ENCODE measurements at regions not wholly inside any gene's neighbourhood (a gene's known extent, or its start where the extent isn't known, plus 50 kb on each side); places are given as distances from the start of the nearest gene placed in this dataset.
"Not testable (repeated sequence)": the region's sequence is repeated elsewhere in the genome, so short reads cannot be mapped to it uniquely, and the experiment has no call there.

DNA sequence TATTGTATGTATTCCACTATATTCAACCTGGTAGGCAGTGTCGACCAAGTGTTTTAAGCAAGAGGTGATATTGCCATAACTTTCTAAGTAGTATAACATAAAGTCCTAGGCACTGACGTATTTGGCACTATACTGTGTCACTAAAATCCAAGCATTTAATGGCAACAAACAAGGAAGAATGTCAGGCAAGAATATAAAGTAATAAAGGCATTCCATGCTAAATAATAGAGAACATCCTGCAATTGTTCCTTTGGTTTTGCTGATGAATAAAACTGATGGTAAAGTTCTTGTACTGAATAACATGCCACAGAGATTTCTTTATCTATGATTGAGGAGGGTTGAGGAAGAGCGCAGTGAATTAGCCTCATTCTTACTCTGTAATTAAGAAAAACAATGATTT lies 256.9 kb downstream of the HINT1 start:
- Mint-ChIP-seq H3K36me3 (no peaks in the 10 kb centered on the region), H3K4me3 (no peak overlapping the region), H3K9me3 (peaks cover 7 to 18% (median 9%) of the 10 kb centered on the region in 5 donors), H3K27me3 (peaks cover 9 to 30% of the 10 kb centered on the region in 2 donors), H3K27ac (no peak overlapping the region), H3K4me1 (no peaks in the 10 kb centered on the region)
- CTCF ChIA-PET: no interaction called here
- Histone ChIP-seq H3K4me3 (ENCODE audit: low read length) (no peak overlapping the region), H3K9me3 (ENCODE audit: low read length) (no peaks in the 10 kb centered on the region), H3K36me3 (ENCODE audit: insufficient read depth, low read length) (no peaks in the 10 kb centered on the region), H3K4me1 (ENCODE audit: insufficient read depth, low read length) (no peaks in the 10 kb centered on the region), H3K27me3 (ENCODE audit: insufficient read depth, low read length, poor library complexity, severe bottlenecking) (no peaks in the 10 kb centered on the region), H3K27ac (ENCODE audit: low read depth, low read length) (no peak overlapping the region)
- DNase-seq: no peak
- POLR2A ChIA-PET: no interaction called here

GRCh38 chr5:130897537-130898195 lies 267.4 kb downstream of the HINT1 start:
- CTCF ChIA-PET; POLR2A ChIA-PET; H3K4me3 Mint-ChIP-seq; H3K27me3 ChIP-seq (ENCODE audit: insufficient read depth, low read length, poor library complexity, severe bottlenecking); H3K9me3 ChIP-seq (ENCODE audit: low read length); H3K4me1 Mint-ChIP-seq; H3K36me3 ChIP-seq (ENCODE audit: insufficient read depth, low read length); H3K4me3 ChIP-seq (ENCODE audit: low read length); H3K27ac Mint-ChIP-seq; DNase-seq; H3K27ac ChIP-seq (ENCODE audit: low read depth, low read length); H3K4me1 ChIP-seq (ENCODE audit: insufficient read depth, low read length): not testable (repeated sequence)
- Mint-ChIP-seq H3K36me3 (peaks cover 0 to 14% (median 0%) of the 10 kb centered on the region in 3 donors), H3K27me3 (peaks cover 18 to 39% of the 10 kb centered on the region in 2 donors), H3K9me3 (peaks cover 0 to 18% (median 9%) of the 10 kb centered on the region in 5 donors)

DNA sequence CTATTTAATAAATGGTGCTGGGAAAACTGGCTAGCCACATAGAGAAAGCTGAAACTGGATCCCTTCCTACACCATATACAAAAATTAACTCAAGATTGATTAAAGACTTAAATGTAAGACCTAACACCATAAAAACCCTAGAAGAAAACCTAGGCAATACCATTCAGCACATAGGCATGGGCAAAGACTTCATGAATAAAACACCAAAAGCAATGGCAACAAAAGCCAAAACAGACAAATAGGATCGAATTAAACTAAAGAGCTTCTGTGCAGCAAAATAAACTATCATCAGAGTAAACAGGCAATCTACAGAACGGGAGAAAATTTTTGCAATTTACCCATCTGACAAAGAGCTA lies 267.9 kb downstream of the HINT1 start:
- H3K4me3 Mint-ChIP-seq; H3K4me1 Mint-ChIP-seq; H3K27ac Mint-ChIP-seq; H3K27me3 ChIP-seq (ENCODE audit: insufficient read depth, low read length, poor library complexity, severe bottlenecking); H3K4me1 ChIP-seq (ENCODE audit: insufficient read depth, low read length); H3K9me3 ChIP-seq (ENCODE audit: low read length); CTCF ChIA-PET; H3K27ac ChIP-seq (ENCODE audit: low read depth, low read length); DNase-seq; H3K36me3 ChIP-seq (ENCODE audit: insufficient read depth, low read length); POLR2A ChIA-PET; H3K4me3 ChIP-seq (ENCODE audit: low read length): not testable (repeated sequence)
- Mint-ChIP-seq H3K9me3 (peaks cover 0 to 14% (median 9%) of the 10 kb centered on the region in 5 donors), H3K36me3 (peaks cover 0 to 13% (median 0%) of the 10 kb centered on the region in 3 donors), H3K27me3 (peaks cover 21 to 42% of the 10 kb centered on the region in 2 donors)

DNA sequence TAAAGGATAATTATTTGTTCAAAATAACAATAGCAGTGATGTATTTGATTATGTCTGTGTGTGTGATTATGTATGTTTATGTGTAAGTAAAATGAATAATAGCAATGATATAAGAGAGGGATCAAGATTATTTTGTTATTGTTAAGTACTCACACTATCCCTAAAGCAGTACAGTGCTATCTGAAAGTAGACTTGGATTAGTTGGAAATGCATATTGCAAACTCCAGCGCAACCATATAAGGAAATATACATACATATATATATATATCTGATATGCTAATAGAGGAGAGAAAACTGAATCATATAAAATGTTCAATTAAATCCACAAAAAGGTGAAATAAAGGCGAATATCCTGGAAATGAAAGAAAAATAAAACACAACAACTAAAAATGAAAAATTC lies 268.4 kb downstream of the HINT1 start:
- Mint-ChIP-seq H3K36me3 (peaks cover 0 to 9% (median 1%) of the 10 kb centered on the region in 3 donors), H3K4me1 (no peaks in the 10 kb centered on the region), H3K4me3 (no peak overlapping the region), H3K27me3 (peaks cover 21 to 43% of the 10 kb centered on the region in 2 donors), H3K9me3 (peaks cover 0 to 11% (median 9%) of the 10 kb centered on the region in 5 donors), H3K27ac (no peak overlapping the region)
- CTCF ChIA-PET: no interaction called here
- DNase-seq: no peak
- no peaks in the 10 kb centered on the region for H3K36me3 ChIP-seq (ENCODE audit: insufficient read depth, low read length)
- POLR2A ChIA-PET: no interaction called here
- no peaks in the 10 kb centered on the region for H3K9me3 ChIP-seq (ENCODE audit: low read length)
- H3K4me3 ChIP-seq (ENCODE audit: low read length): no peak overlapping the region
- H3K27me3 ChIP-seq (ENCODE audit: insufficient read depth, low read length, poor library complexity, severe bottlenecking): no peaks in the 10 kb centered on the region
- H3K27ac ChIP-seq (ENCODE audit: low read depth, low read length): no peak overlapping the region
- no peaks in the 10 kb centered on the region for H3K4me1 ChIP-seq (ENCODE audit: insufficient read depth, low read length)

DNA sequence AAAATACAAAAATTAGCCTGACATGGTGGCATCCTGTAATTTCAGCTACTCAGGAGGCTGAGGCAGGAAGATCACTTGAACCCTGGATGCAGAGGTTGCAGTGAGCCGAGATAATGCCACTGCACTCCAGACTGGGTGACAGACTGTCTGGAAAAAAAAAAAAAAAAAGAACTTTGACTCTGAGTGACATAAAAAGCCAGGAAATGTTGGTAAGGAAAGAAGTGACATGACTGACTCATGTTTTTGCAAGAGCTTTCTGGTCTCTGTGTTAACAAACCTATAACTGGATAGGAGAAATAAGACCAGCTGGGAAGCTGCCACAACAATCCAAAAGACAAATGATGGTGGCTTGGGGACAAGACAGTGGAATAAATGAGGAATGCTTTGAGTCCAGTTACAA lies 272.1 kb downstream of the HINT1 start:
- no peak overlapping the region for H3K4me3 Mint-ChIP-seq
- no peak overlapping the region for H3K4me3 ChIP-seq (ENCODE audit: low read length)
- H3K27ac ChIP-seq (ENCODE audit: low read depth, low read length): no peak overlapping the region
- peaks cover 0 to 9% (median 1%) of the 10 kb centered on the region in 3 donors for H3K36me3 Mint-ChIP-seq
- POLR2A ChIA-PET: no interaction called here
- DNase-seq: no peak
- H3K9me3 Mint-ChIP-seq: peaks cover 0 to 9% (median 5%) of the 10 kb centered on the region in 5 donors
- no peaks in the 10 kb centered on the region for H3K4me1 Mint-ChIP-seq
- H3K27me3 ChIP-seq (ENCODE audit: insufficient read depth, low read length, poor library complexity, severe bottlenecking): peaks cover 3% of the 10 kb centered on the region
- no peak overlapping the region for H3K27ac Mint-ChIP-seq
- H3K36me3 ChIP-seq (ENCODE audit: insufficient read depth, low read length): no peaks in the 10 kb centered on the region
- H3K9me3 ChIP-seq (ENCODE audit: low read length): no peaks in the 10 kb centered on the region
- H3K27me3 Mint-ChIP-seq: peaks cover 21 to 68% of the 10 kb centered on the region in 2 donors
- H3K4me1 ChIP-seq (ENCODE audit: insufficient read depth, low read length): no peaks in the 10 kb centered on the region
- CTCF ChIA-PET: no interaction called here

GRCh38 chr5:130890610-130891009 lies 274.4 kb downstream of the HINT1 start:
- Histone ChIP-seq H3K4me1 (ENCODE audit: insufficient read depth, low read length) (no peaks in the 10 kb centered on the region), H3K36me3 (ENCODE audit: insufficient read depth, low read length) (no peaks in the 10 kb centered on the region), H3K4me3 (ENCODE audit: low read length) (no peak overlapping the region), H3K27ac (ENCODE audit: low read depth, low read length) (no peak overlapping the region), H3K9me3 (ENCODE audit: low read length) (no peaks in the 10 kb centered on the region), H3K27me3 (ENCODE audit: insufficient read depth, low read length, poor library complexity, severe bottlenecking) (peaks cover 3% of the 10 kb centered on the region)
- Mint-ChIP-seq H3K4me1 (peaks cover 5 to 7% (median 6%) of the 10 kb centered on the region in 3 donors), H3K27me3 (peaks cover 19 to 75% of the 10 kb centered on the region in 2 donors), H3K4me3 (no peak overlapping the region), H3K36me3 (peaks cover 0 to 9% (median 1%) of the 10 kb centered on the region in 3 donors), H3K27ac (no peak overlapping the region), H3K9me3 (peaks cover 0 to 9% (median 4%) of the 10 kb centered on the region in 5 donors)
- DNase-seq: no peak
- POLR2A ChIA-PET: no interaction called here
- CTCF ChIA-PET: interaction anchor here (0.8 kb wide), 1 partner anchor 19 kb away, joined by 3 read pairs; no protein-coding TSS in a partner anchor

- Histone ChIP-seq H3K27me3 (ENCODE audit: insufficient read depth, low read length, poor library complexity, severe bottlenecking) (peaks cover 3% of the 10 kb centered on the region), H3K36me3 (ENCODE audit: insufficient read depth, low read length) (no peaks in the 10 kb centered on the region), H3K4me3 (ENCODE audit: low read length) (no peak overlapping the region), H3K27ac (ENCODE audit: low read depth, low read length) (no peak overlapping the region), H3K9me3 (ENCODE audit: low read length) (no peaks in the 10 kb centered on the region), H3K4me1 (ENCODE audit: insufficient read depth, low read length) (no peaks in the 10 kb centered on the region)
- H3K9me3 Mint-ChIP-seq: no peaks in the 10 kb centered on the region
- POLR2A ChIA-PET: no interaction called here
- peaks cover 5 to 7% (median 6%) of the 10 kb centered on the region in 3 donors for H3K4me1 Mint-ChIP-seq
- no peaks in the 10 kb centered on the region for H3K36me3 Mint-ChIP-seq
- DNase-seq: no peak
- CTCF ChIA-PET: no interaction called here
- peaks cover 3 to 41% of the 10 kb centered on the region in 2 donors for H3K27me3 Mint-ChIP-seq
- no peak overlapping the region for H3K27ac Mint-ChIP-seq
- no peak overlapping the region for H3K4me3 Mint-ChIP-seq
Observed at GRCh38 chr5:130885691-130886090, 279.4 kb downstream of the HINT1 start.

DNA sequence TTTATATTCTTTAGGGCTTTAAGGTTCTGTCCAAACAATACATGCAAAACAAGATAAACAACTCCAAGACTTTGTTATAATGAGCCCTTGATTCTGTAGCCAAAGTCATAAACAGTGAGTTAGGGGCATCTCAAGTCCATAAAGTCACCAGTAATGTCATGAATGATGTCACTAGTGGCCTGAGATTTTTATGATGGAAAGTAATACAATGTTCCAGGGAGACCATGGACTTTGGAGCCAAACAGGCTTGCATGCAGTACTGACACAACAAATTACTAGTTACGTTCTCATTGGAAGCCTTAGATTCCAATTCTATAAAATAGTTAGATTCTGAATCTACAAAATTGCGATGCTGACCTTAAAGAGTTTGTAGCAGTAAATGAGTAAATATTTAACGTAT lies 280.0 kb downstream of the HINT1 start:
- peaks cover 3 to 36% of the 10 kb centered on the region in 2 donors for H3K27me3 Mint-ChIP-seq
- H3K4me3 Mint-ChIP-seq: no peak overlapping the region
- H3K27me3 ChIP-seq (ENCODE audit: insufficient read depth, low read length, poor library complexity, severe bottlenecking): no peaks in the 10 kb centered on the region
- H3K4me1 ChIP-seq (ENCODE audit: insufficient read depth, low read length): no peaks in the 10 kb centered on the region
- no peak overlapping the region for H3K27ac Mint-ChIP-seq
- POLR2A ChIA-PET: no interaction called here
- no peak overlapping the region for H3K4me3 ChIP-seq (ENCODE audit: low read length)
- no peaks in the 10 kb centered on the region for H3K36me3 ChIP-seq (ENCODE audit: insufficient read depth, low read length)
- DNase-seq: no peak
- no peak overlapping the region for H3K27ac ChIP-seq (ENCODE audit: low read depth, low read length)
- no peaks in the 10 kb centered on the region for H3K9me3 Mint-ChIP-seq
- H3K36me3 Mint-ChIP-seq: no peaks in the 10 kb centered on the region
- peaks cover 5 to 7% (median 6%) of the 10 kb centered on the region in 3 donors for H3K4me1 Mint-ChIP-seq
- CTCF ChIA-PET: no interaction called here
- no peaks in the 10 kb centered on the region for H3K9me3 ChIP-seq (ENCODE audit: low read length)

Data from CD8-positive, alpha-beta memory T cell (primary cell).